ENCODE measurements at regions not wholly inside any gene's neighbourhood (a gene's known extent, or its start where the extent isn't known, plus 50 kb on each side); places are given as distances from the start of the nearest gene placed in this dataset.

GRCh38 chr10:21090609-21091082, 193.5 kb upstream of the NEBL start:
- Histone ChIP-seq H3K4me3 (ENCODE audit: low read length in 3 of 3) (no peak overlapping the region), H3K9ac (ENCODE audit: low read length in 3 of 3) (no peak overlapping the region), H3K27me3 (ENCODE audit: control insufficient read depth, insufficient read depth, low read length) (no peaks in the 10 kb centered on the region), H3K36me3 (ENCODE audit: control insufficient read depth in 2 of 3, insufficient read depth in 3 of 3, low read length in 3 of 3) (no peaks in the 10 kb centered on the region), H3K9me3 (ENCODE audit: control insufficient read depth in 2 of 3, insufficient read depth in 1 of 3, low read length in 3 of 3) (no peaks in the 10 kb centered on the region), H3K27ac (ENCODE audit: low read depth in 2 of 2, low read length in 2 of 2) (no peak overlapping the region), H3K4me1 (ENCODE audit: control insufficient read depth in 2 of 3, insufficient read depth in 2 of 3, low read depth in 1 of 3, low read length in 3 of 3) (no peaks in the 10 kb centered on the region)
- no peak for TF ChIP-seq CTCF (IDR thresholded peaks at IDR 0.05; ENCODE audit: borderline replicate concordance, extremely low read depth, insufficient read depth)
- no peak for DNase-seq
- FAIRE-seq = no peak
- intact Hi-C loops (cut with DNase I) = no loop called here

- Histone ChIP-seq H3K27ac (ENCODE audit: low read depth in 2 of 2, low read length in 2 of 2) (no peak overlapping the region), H3K9me3 (ENCODE audit: control insufficient read depth in 2 of 3, insufficient read depth in 1 of 3, low read length in 3 of 3) (no peaks in the 10 kb centered on the region), H3K4me1 (ENCODE audit: control insufficient read depth in 2 of 3, insufficient read depth in 2 of 3, low read depth in 1 of 3, low read length in 3 of 3) (no peaks in the 10 kb centered on the region), H3K4me3 (ENCODE audit: low read length in 3 of 3) (no peak overlapping the region), H3K9ac (ENCODE audit: low read length in 3 of 3) (no peak overlapping the region), H3K27me3 (ENCODE audit: control insufficient read depth, insufficient read depth, low read length) (no peaks in the 10 kb centered on the region), H3K36me3 (ENCODE audit: control insufficient read depth in 2 of 3, insufficient read depth in 3 of 3, low read length in 3 of 3) (no peaks in the 10 kb centered on the region)
- intact Hi-C loops (cut with DNase I) = loop anchor here (10.0 kb wide), 1 partner anchor 177 kb away; no protein-coding TSS in a partner anchor
- FAIRE-seq (no peak), DNase-seq (no peak)
- TF ChIP-seq CTCF (IDR thresholded peaks at IDR 0.05; ENCODE audit: borderline replicate concordance, extremely low read depth, insufficient read depth) = no peak
These were observed 190.4 kb upstream of the NEBL start for GRCh38 chr10:21087476-21087875.

- H3K27me3 ChIP-seq (ENCODE audit: control insufficient read depth, insufficient read depth, low read length) = no peaks in the 10 kb centered on the region
- no peaks in the 10 kb centered on the region for H3K36me3 ChIP-seq (ENCODE audit: control insufficient read depth in 2 of 3, insufficient read depth in 3 of 3, low read length in 3 of 3)
- no peaks in the 10 kb centered on the region for H3K4me1 ChIP-seq (ENCODE audit: control insufficient read depth in 2 of 3, insufficient read depth in 2 of 3, low read depth in 1 of 3, low read length in 3 of 3)
- no peaks in the 10 kb centered on the region for H3K9me3 ChIP-seq (ENCODE audit: control insufficient read depth in 2 of 3, insufficient read depth in 1 of 3, low read length in 3 of 3)
- FAIRE-seq (no peak), DNase-seq (peak in 1 of 5 donors; percentile 48)
- no peak for TF ChIP-seq CTCF (IDR thresholded peaks at IDR 0.05; ENCODE audit: borderline replicate concordance, extremely low read depth, insufficient read depth)
- no peak overlapping the region for H3K4me3 ChIP-seq (ENCODE audit: low read length in 3 of 3)
- intact Hi-C loops (cut with DNase I) = loop anchor here (10.0 kb wide), 1 partner anchor 180 kb away; no protein-coding TSS in a partner anchor
- no peak overlapping the region for H3K9ac ChIP-seq (ENCODE audit: low read length in 3 of 3)
- no peak overlapping the region for H3K27ac ChIP-seq (ENCODE audit: low read depth in 2 of 2, low read length in 2 of 2)
These were observed 187.6 kb upstream of the NEBL start for GRCh38 chr10:21084700-21085099.

GRCh38 chr10:21083861-21084260, 186.8 kb upstream of the NEBL start:
- Histone ChIP-seq H3K27me3 (ENCODE audit: control insufficient read depth, insufficient read depth, low read length) (no peaks in the 10 kb centered on the region), H3K36me3 (ENCODE audit: control insufficient read depth in 2 of 3, insufficient read depth in 3 of 3, low read length in 3 of 3) (no peaks in the 10 kb centered on the region), H3K4me3 (ENCODE audit: low read length in 3 of 3) (no peak overlapping the region), H3K4me1 (ENCODE audit: control insufficient read depth in 2 of 3, insufficient read depth in 2 of 3, low read depth in 1 of 3, low read length in 3 of 3) (no peaks in the 10 kb centered on the region), H3K27ac (ENCODE audit: low read depth in 2 of 2, low read length in 2 of 2) (no peak overlapping the region), H3K9me3 (ENCODE audit: control insufficient read depth in 2 of 3, insufficient read depth in 1 of 3, low read length in 3 of 3) (no peaks in the 10 kb centered on the region), H3K9ac (ENCODE audit: low read length in 3 of 3) (no peak overlapping the region)
- FAIRE-seq = no peak
- intact Hi-C loops (cut with DNase I) = loop anchor here (10.0 kb wide), 1 partner anchor 181 kb away; no protein-coding TSS in a partner anchor
- TF ChIP-seq CTCF (IDR thresholded peaks at IDR 0.05; ENCODE audit: borderline replicate concordance, extremely low read depth, insufficient read depth) = no peak
- DNase-seq = peak in 1 of 5 donors; percentile 17
